Central memory CD8-positive, alpha-beta T cell (primary cell): ENCODE measurements at regions not wholly inside any gene's neighbourhood (a gene's known extent, or its start where the extent isn't known, plus 50 kb on each side); places are given as distances from the start of the nearest gene placed in this dataset.
"Not testable (repeated sequence)": the region's sequence is repeated elsewhere in the genome, so short reads cannot be mapped to it uniquely, and the experiment has no call there.

Source experiments
- ATAC-seq: fragments of 150-1000 bp; cut with Tn5 transposase; replicated peaks from 2 replicates; pipeline ENCODE4 v1.10.0; 2022; ENCODE audit warnings: mild to moderate bottlenecking, moderate FRiP score, moderate number of reproducible peaks; ENCODE audit not compliant: poor library complexity, severe bottlenecking; ENCODE audit errors: extremely low read depth
- DNase-seq, 2 donors: peaks; one replicate each; pipeline ENCODE4 v3.0.0; 2021; ENCODE audit warnings: low spot score in 2 of 2
- H3K27ac Mint-ChIP-seq: one replicate; pipeline ENCODE4 v1.8.0; 2022; ENCODE audit warnings: low read depth, mild to moderate bottlenecking, moderate library complexity, mixed read lengths
- H3K27me3 Mint-ChIP-seq: one replicate; pipeline ENCODE4 v1.8.0; 2022; ENCODE audit warnings: mixed read lengths
- H3K36me3 Mint-ChIP-seq: one replicate; pipeline ENCODE4 v1.8.0; 2022; ENCODE audit warnings: mild to moderate bottlenecking, moderate library complexity, mixed read lengths; ENCODE audit not compliant: insufficient read depth
- H3K4me1 Mint-ChIP-seq: one replicate; pipeline ENCODE4 v1.8.0; 2022; ENCODE audit warnings: mixed read lengths
- H3K4me3 Mint-ChIP-seq: one replicate; pipeline ENCODE4 v1.8.0; 2022; ENCODE audit warnings: mild to moderate bottlenecking, moderate library complexity, mixed read lengths
- H3K9me3 Mint-ChIP-seq: one replicate; pipeline ENCODE4 v1.8.0; 2022; ENCODE audit warnings: mixed read lengths

- H3K9me3 Mint-ChIP-seq: no peaks in the 10 kb centered on the region
- no peaks in the 10 kb centered on the region for H3K4me1 Mint-ChIP-seq
- no peaks in the 10 kb centered on the region for H3K36me3 Mint-ChIP-seq
- DNase-seq: no peak
- no peak overlapping the region for H3K4me3 Mint-ChIP-seq
- no peak for ATAC-seq
- H3K27ac Mint-ChIP-seq: no peak overlapping the region
- no peaks in the 10 kb centered on the region for H3K27me3 Mint-ChIP-seq
These were observed 96.4 kb downstream of the BUB3 start for GRCh38 chr10:123250640-123251039.

GRCh38 chr10:123252779-123253178, 98.6 kb downstream of the BUB3 start:
- DNase-seq: no peak
- H3K36me3 Mint-ChIP-seq: no peaks in the 10 kb centered on the region
- H3K9me3 Mint-ChIP-seq: no peaks in the 10 kb centered on the region
- no peak overlapping the region for H3K4me3 Mint-ChIP-seq
- H3K27me3 Mint-ChIP-seq: no peaks in the 10 kb centered on the region
- no peak overlapping the region for H3K27ac Mint-ChIP-seq
- H3K4me1 Mint-ChIP-seq: no peaks in the 10 kb centered on the region
- no peak for ATAC-seq

GRCh38 chr10:123254343-123254742, 100.1 kb downstream of the BUB3 start:
- not testable (repeated sequence) for H3K36me3 Mint-ChIP-seq, H3K4me1 Mint-ChIP-seq, H3K27me3 Mint-ChIP-seq, H3K4me3 Mint-ChIP-seq, H3K9me3 Mint-ChIP-seq, H3K27ac Mint-ChIP-seq
- DNase-seq: peak in 1 of 2 donors; percentile 13
- ATAC-seq: peak; percentile 69

GRCh38 chr10:123257904-123258456, 103.8 kb downstream of the BUB3 start:
- Mint-ChIP-seq H3K9me3 (no peaks in the 10 kb centered on the region), H3K27ac (no peak overlapping the region), H3K27me3 (no peaks in the 10 kb centered on the region), H3K36me3 (peaks cover 3% of the 10 kb centered on the region), H3K4me3 (no peak overlapping the region), H3K4me1 (no peaks in the 10 kb centered on the region)
- DNase-seq (no peak), ATAC-seq (no peak)

GRCh38 chr10:123259081-123259480, 104.9 kb downstream of the BUB3 start:
- no peak overlapping the region for H3K4me3 Mint-ChIP-seq

GRCh38 chr10:123259791-123260190, 105.6 kb downstream of the BUB3 start:
- Mint-ChIP-seq H3K27ac (no peak overlapping the region), H3K27me3 (no peaks in the 10 kb centered on the region), H3K36me3 (peaks cover 3% of the 10 kb centered on the region), H3K4me1 (no peaks in the 10 kb centered on the region), H3K4me3 (no peak overlapping the region), H3K9me3 (no peaks in the 10 kb centered on the region)
- no peak for ATAC-seq
- no peak for DNase-seq

More at GRCh38 chr10:123259081-123259480, 104.9 kb downstream of the BUB3 start:
- no peak for ATAC-seq
- H3K27me3 Mint-ChIP-seq: no peaks in the 10 kb centered on the region
- H3K27ac Mint-ChIP-seq: no peak overlapping the region
- H3K9me3 Mint-ChIP-seq: no peaks in the 10 kb centered on the region
- DNase-seq: no peak
- no peaks in the 10 kb centered on the region for H3K4me1 Mint-ChIP-seq
- peaks cover 3% of the 10 kb centered on the region for H3K36me3 Mint-ChIP-seq

- Mint-ChIP-seq H3K36me3 (peaks cover 3% of the 10 kb centered on the region), H3K4me1 (no peaks in the 10 kb centered on the region), H3K27ac (no peak overlapping the region), H3K4me3 (no peak overlapping the region), H3K9me3 (no peaks in the 10 kb centered on the region), H3K27me3 (no peaks in the 10 kb centered on the region)
- no peak for ATAC-seq
- DNase-seq: no peak
These were observed 108.3 kb downstream of the BUB3 start for GRCh38 chr10:123262456-123262855.

GRCh38 chr10:123266971-123267370, 112.8 kb downstream of the BUB3 start:
- Mint-ChIP-seq H3K9me3 (no peaks in the 10 kb centered on the region), H3K27ac (no peak overlapping the region), H3K4me1 (no peaks in the 10 kb centered on the region), H3K36me3 (no peaks in the 10 kb centered on the region), H3K27me3 (no peaks in the 10 kb centered on the region), H3K4me3 (no peak overlapping the region)
- ATAC-seq: no peak
- DNase-seq: no peak

GRCh38 chr10:123269017-123269552, 114.9 kb downstream of the BUB3 start:
- ATAC-seq (no peak), DNase-seq (no peak)
- Mint-ChIP-seq H3K27ac (no peak overlapping the region), H3K36me3 (peaks cover 1% of the 10 kb centered on the region), H3K9me3 (no peaks in the 10 kb centered on the region), H3K4me3 (no peak overlapping the region), H3K27me3 (peaks cover under 1% of the 10 kb centered on the region), H3K4me1 (no peaks in the 10 kb centered on the region)

- DNase-seq (no peak), ATAC-seq (no peak)
- Mint-ChIP-seq H3K4me1 (no peaks in the 10 kb centered on the region), H3K4me3 (no peak overlapping the region), H3K27me3 (peaks cover 6% of the 10 kb centered on the region), H3K9me3 (no peaks in the 10 kb centered on the region), H3K36me3 (peaks cover 1% of the 10 kb centered on the region), H3K27ac (no peak overlapping the region)
These were observed 115.5 kb downstream of the BUB3 start for GRCh38 chr10:123269675-123270074.

GRCh38 chr10:123270221-123270620, 116.0 kb downstream of the BUB3 start:
- H3K36me3 Mint-ChIP-seq: peaks cover 1% of the 10 kb centered on the region
- H3K4me1 Mint-ChIP-seq: no peaks in the 10 kb centered on the region
- no peak overlapping the region for H3K4me3 Mint-ChIP-seq
- H3K9me3 Mint-ChIP-seq: no peaks in the 10 kb centered on the region
- ATAC-seq (no peak), DNase-seq (no peak)
- H3K27me3 Mint-ChIP-seq: peaks cover 12% of the 10 kb centered on the region
- H3K27ac Mint-ChIP-seq: no peak overlapping the region

- ATAC-seq: no peak
- H3K27me3 Mint-ChIP-seq: peaks cover 14% of the 10 kb centered on the region
These were observed 116.6 kb downstream of the BUB3 start for GRCh38 chr10:123270806-123271205.

GRCh38 chr10:123272171-123272570, 118.0 kb downstream of the BUB3 start:
- ATAC-seq (no peak), DNase-seq (no peak)
- H3K36me3 Mint-ChIP-seq: peaks cover 1% of the 10 kb centered on the region
- no peak overlapping the region for H3K27ac Mint-ChIP-seq
- no peaks in the 10 kb centered on the region for H3K9me3 Mint-ChIP-seq
- no peak overlapping the region for H3K4me3 Mint-ChIP-seq
- no peaks in the 10 kb centered on the region for H3K4me1 Mint-ChIP-seq
- peaks cover 14% of the 10 kb centered on the region for H3K27me3 Mint-ChIP-seq

More at GRCh38 chr10:123270806-123271205, 116.6 kb downstream of the BUB3 start:
- Mint-ChIP-seq H3K9me3 (no peaks in the 10 kb centered on the region), H3K4me1 (no peaks in the 10 kb centered on the region), H3K27ac (no peak overlapping the region), H3K4me3 (no peak overlapping the region), H3K36me3 (peaks cover 1% of the 10 kb centered on the region)
- no peak for DNase-seq
